SK-N-SH treated with all-trans-retinoic acid at 6 μM for 48 hours (cell line): ENCODE measurements at regions not wholly inside any gene's neighbourhood (a gene's known extent, or its start where the extent isn't known, plus 50 kb on each side); places are given as distances from the start of the nearest gene placed in this dataset.

Experiments used
- BACH2 ChIP-seq: fragments of 250-450 bp; sonication (Bioruptor Pico); IDR thresholded peaks from 2 replicates; pipeline ENCODE4 v1.9.0; 2021; ENCODE audit warnings: mild to moderate bottlenecking, borderline replicate concordance
- RARB ChIP-seq: fragments of 250-450 bp; sonication (Bioruptor Pico); IDR thresholded peaks from 2 replicates; pipeline ENCODE4 v1.8.0; 2021; ENCODE audit warnings: mild to moderate bottlenecking, moderate library complexity
- TSHZ2 ChIP-seq: fragments of 250-450 bp; sonication (Bioruptor Pico); IDR thresholded peaks from 2 replicates; pipeline ENCODE4 v1.5.0; 2020; ENCODE audit warnings: mild to moderate bottlenecking, moderate library complexity
- ZFP3 ChIP-seq: fragments of 250-450 bp; sonication (Bioruptor Pico); IDR thresholded peaks from 2 replicates; pipeline ENCODE4 v1.5.0; 2020; ENCODE audit warnings: mild to moderate bottlenecking, moderate library complexity
- ZFP30 ChIP-seq: fragments of 450-650 bp; formaldehyde crosslinking; IDR thresholded peaks from 2 replicates; pipeline ENCODE4 v1.5.0; 2022; ENCODE audit warnings: mild to moderate bottlenecking, moderate library complexity
- TF ChIP-seq, protein P1 (sequence below): fragments of 250-450 bp; sonication (Bioruptor Pico); IDR thresholded peaks from 2 replicates; pipeline ENCODE4 v1.8.0; 2020; ENCODE audit warnings: mild to moderate bottlenecking, moderate library complexity, borderline replicate concordance
- TF ChIP-seq, protein P2 (sequence below): fragments of 250-450 bp; sonication (Bioruptor Pico); IDR thresholded peaks from 2 replicates; pipeline ENCODE4 v1.5.1; 2021; ENCODE audit warnings: mild to moderate bottlenecking, moderate library complexity

- TF ChIP-seq, protein P1, sequence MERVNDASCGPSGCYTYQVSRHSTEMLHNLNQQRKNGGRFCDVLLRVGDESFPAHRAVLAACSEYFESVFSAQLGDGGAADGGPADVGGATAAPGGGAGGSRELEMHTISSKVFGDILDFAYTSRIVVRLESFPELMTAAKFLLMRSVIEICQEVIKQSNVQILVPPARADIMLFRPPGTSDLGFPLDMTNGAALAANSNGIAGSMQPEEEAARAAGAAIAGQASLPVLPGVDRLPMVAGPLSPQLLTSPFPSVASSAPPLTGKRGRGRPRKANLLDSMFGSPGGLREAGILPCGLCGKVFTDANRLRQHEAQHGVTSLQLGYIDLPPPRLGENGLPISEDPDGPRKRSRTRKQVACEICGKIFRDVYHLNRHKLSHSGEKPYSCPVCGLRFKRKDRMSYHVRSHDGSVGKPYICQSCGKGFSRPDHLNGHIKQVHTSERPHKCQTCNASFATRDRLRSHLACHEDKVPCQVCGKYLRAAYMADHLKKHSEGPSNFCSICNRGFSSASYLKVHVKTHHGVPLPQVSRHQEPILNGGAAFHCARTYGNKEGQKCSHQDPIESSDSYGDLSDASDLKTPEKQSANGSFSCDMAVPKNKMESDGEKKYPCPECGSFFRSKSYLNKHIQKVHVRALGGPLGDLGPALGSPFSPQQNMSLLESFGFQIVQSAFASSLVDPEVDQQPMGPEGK = no peak
- TF ChIP-seq BACH2 = no peak
- TF ChIP-seq, protein P2, sequence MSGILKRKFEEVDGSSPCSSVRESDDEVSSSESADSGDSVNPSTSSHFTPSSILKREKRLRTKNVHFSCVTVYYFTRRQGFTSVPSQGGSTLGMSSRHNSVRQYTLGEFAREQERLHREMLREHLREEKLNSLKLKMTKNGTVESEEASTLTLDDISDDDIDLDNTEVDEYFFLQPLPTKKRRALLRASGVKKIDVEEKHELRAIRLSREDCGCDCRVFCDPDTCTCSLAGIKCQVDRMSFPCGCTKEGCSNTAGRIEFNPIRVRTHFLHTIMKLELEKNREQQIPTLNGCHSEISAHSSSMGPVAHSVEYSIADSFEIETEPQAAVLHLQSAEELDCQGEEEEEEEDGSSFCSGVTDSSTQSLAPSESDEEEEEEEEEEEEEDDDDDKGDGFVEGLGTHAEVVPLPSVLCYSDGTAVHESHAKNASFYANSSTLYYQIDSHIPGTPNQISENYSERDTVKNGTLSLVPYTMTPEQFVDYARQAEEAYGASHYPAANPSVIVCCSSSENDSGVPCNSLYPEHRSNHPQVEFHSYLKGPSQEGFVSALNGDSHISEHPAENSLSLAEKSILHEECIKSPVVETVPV (CRISPR knock-in tag) = no peak
- no peak for TF ChIP-seq ZFP30 (CRISPR knock-in tag)
- TF ChIP-seq RARB = no peak
- no peak for TF ChIP-seq TSHZ2 (CRISPR knock-in tag)
- no peak for TF ChIP-seq ZFP3 (CRISPR knock-in tag)
These were observed 229.3 kb upstream of the MEOX2 start for GRCh38 chr7:15915686-15916293.
